ENCODE measurements at regions not wholly inside any gene's neighbourhood (a gene's known extent, or its start where the extent isn't known, plus 50 kb on each side); places are given as distances from the start of the nearest gene placed in this dataset.
"Not testable (repeated sequence)": the region's sequence is repeated elsewhere in the genome, so short reads cannot be mapped to it uniquely, and the experiment has no call there.

GRCh38 chr6:134546962-134547645 lies 229.2 kb upstream of the SGK1 start:
- no peaks in the 10 kb centered on the region for H3K9me3 ChIP-seq (ENCODE audit: severe bottlenecking)
- H3K4me3 ChIP-seq (ENCODE audit: low read depth, low read length), result no peak overlapping the region
- H3K36me3 ChIP-seq, result no peaks in the 10 kb centered on the region
- no peak for DNase-seq
- H3K27ac ChIP-seq, result no peak overlapping the region
- no peaks in the 10 kb centered on the region for H3K27me3 ChIP-seq (ENCODE audit: insufficient read depth, low read depth, severe bottlenecking)
- no peak for TF ChIP-seq CTCF (IDR thresholded peaks at IDR 0.05; ENCODE audit: low read depth, low read length)

- DNase-seq, result no peak
- Histone ChIP-seq H3K27me3 (ENCODE audit: insufficient read depth, low read depth, severe bottlenecking) (no peaks in the 10 kb centered on the region), H3K9me3 (ENCODE audit: severe bottlenecking) (no peaks in the 10 kb centered on the region), H3K4me3 (ENCODE audit: low read depth, low read length) (no peak overlapping the region), H3K27ac (no peak overlapping the region), H3K36me3 (no peaks in the 10 kb centered on the region)
- no peak for TF ChIP-seq CTCF (IDR thresholded peaks at IDR 0.05; ENCODE audit: low read depth, low read length)
Observed at GRCh38 chr6:134544737-134545136, 226.8 kb upstream of the SGK1 start.

- H3K4me3 ChIP-seq (ENCODE audit: low read depth, low read length), result no peak overlapping the region
- no peaks in the 10 kb centered on the region for H3K9me3 ChIP-seq (ENCODE audit: severe bottlenecking)
- TF ChIP-seq CTCF (IDR thresholded peaks at IDR 0.05; ENCODE audit: low read depth, low read length), result no peak
- no peak overlapping the region for H3K27ac ChIP-seq
- no peak for DNase-seq
- H3K36me3 ChIP-seq, result no peaks in the 10 kb centered on the region
- no peaks in the 10 kb centered on the region for H3K27me3 ChIP-seq (ENCODE audit: insufficient read depth, low read depth, severe bottlenecking)
Observed at GRCh38 chr6:134543128-134543527, 225.2 kb upstream of the SGK1 start.

- Histone ChIP-seq H3K27ac (no peak overlapping the region), H3K27me3 (ENCODE audit: insufficient read depth, low read depth, severe bottlenecking) (no peaks in the 10 kb centered on the region), H3K36me3 (no peaks in the 10 kb centered on the region), H3K9me3 (ENCODE audit: severe bottlenecking) (no peaks in the 10 kb centered on the region), H3K4me3 (ENCODE audit: low read depth, low read length) (no peak overlapping the region)
- TF ChIP-seq CTCF (IDR thresholded peaks at IDR 0.05; ENCODE audit: low read depth, low read length), result no peak
- DNase-seq, result no peak
Observed at GRCh38 chr6:134541001-134541400, 223.1 kb upstream of the SGK1 start.

GRCh38 chr6:134539865-134540323 lies 222.0 kb upstream of the SGK1 start:
- H3K27ac ChIP-seq, result no peak overlapping the region
- H3K36me3 ChIP-seq, result no peaks in the 10 kb centered on the region
- no peak overlapping the region for H3K4me3 ChIP-seq (ENCODE audit: low read depth, low read length)
- H3K9me3 ChIP-seq (ENCODE audit: severe bottlenecking), result no peaks in the 10 kb centered on the region
- DNase-seq, result no peak
- no peaks in the 10 kb centered on the region for H3K27me3 ChIP-seq (ENCODE audit: insufficient read depth, low read depth, severe bottlenecking)
- no peak for TF ChIP-seq CTCF (IDR thresholded peaks at IDR 0.05; ENCODE audit: low read depth, low read length)

GRCh38 chr6:134537765-134538164 lies 219.9 kb upstream of the SGK1 start:
- not testable (repeated sequence) for H3K36me3 ChIP-seq; H3K4me3 ChIP-seq (ENCODE audit: low read depth, low read length); DNase-seq; H3K9me3 ChIP-seq (ENCODE audit: severe bottlenecking); H3K27ac ChIP-seq; H3K27me3 ChIP-seq (ENCODE audit: insufficient read depth, low read depth, severe bottlenecking)

Data from WERI-Rb-1 (cell line).